ENCODE measurements at regions not wholly inside any gene's neighbourhood (a gene's known extent, or its start where the extent isn't known, plus 50 kb on each side); places are given as distances from the start of the nearest gene placed in this dataset.

- no peak overlapping the region for H2AFZ ChIP-seq (ENCODE audit: low read depth, low read length, poor library complexity, severe bottlenecking)
- intact Hi-C loops (cut with micrococcal nuclease), result no loop called here
- H3K79me2 ChIP-seq (ENCODE audit: insufficient read depth, low read length), result no peaks in the 10 kb centered on the region
- ChIA-PET CTCF (no interaction called here), POLR2A (no interaction called here), RAD21 (ENCODE audit: low non-redundant PET in 1 of 2, low total read pairs in 2 of 2, uncharacterized antibody in 2 of 2, unreplicated experiment in 2 of 2) (no interaction called here)
- TF ChIP-seq POLR2A (IDR thresholded peaks at IDR 0.05; ENCODE audit: borderline replicate concordance, extremely low read depth, insufficient read depth, insufficient read length) (no peak), EGR1 (IDR thresholded peaks at IDR 0.05; ENCODE audit: low read depth) (no peak), SIN3A (IDR thresholded peaks at IDR 0.05; ENCODE audit: low read depth) (no peak)
- TF ChIP-seq, protein P1, sequence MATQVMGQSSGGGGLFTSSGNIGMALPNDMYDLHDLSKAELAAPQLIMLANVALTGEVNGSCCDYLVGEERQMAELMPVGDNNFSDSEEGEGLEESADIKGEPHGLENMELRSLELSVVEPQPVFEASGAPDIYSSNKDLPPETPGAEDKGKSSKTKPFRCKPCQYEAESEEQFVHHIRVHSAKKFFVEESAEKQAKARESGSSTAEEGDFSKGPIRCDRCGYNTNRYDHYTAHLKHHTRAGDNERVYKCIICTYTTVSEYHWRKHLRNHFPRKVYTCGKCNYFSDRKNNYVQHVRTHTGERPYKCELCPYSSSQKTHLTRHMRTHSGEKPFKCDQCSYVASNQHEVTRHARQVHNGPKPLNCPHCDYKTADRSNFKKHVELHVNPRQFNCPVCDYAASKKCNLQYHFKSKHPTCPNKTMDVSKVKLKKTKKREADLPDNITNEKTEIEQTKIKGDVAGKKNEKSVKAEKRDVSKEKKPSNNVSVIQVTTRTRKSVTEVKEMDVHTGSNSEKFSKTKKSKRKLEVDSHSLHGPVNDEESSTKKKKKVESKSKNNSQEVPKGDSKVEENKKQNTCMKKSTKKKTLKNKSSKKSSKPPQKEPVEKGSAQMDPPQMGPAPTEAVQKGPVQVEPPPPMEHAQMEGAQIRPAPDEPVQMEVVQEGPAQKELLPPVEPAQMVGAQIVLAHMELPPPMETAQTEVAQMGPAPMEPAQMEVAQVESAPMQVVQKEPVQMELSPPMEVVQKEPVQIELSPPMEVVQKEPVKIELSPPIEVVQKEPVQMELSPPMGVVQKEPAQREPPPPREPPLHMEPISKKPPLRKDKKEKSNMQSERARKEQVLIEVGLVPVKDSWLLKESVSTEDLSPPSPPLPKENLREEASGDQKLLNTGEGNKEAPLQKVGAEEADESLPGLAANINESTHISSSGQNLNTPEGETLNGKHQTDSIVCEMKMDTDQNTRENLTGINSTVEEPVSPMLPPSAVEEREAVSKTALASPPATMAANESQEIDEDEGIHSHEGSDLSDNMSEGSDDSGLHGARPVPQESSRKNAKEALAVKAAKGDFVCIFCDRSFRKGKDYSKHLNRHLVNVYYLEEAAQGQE (IDR thresholded peaks at IDR 0.05; ENCODE audit: low read depth), result no peak
- H3K36me3 ChIP-seq (ENCODE audit: control insufficient read depth in 1 of 2, insufficient read depth in 2 of 2, low read length in 2 of 2), result no peaks in the 10 kb centered on the region
- no peak overlapping the region for H3K9ac ChIP-seq (ENCODE audit: low read length)
- no peaks in the 10 kb centered on the region for H3K9me2 ChIP-seq (ENCODE audit: insufficient read depth)
- no peak for DNase-seq (ENCODE audit: low read depth, low spot score)
- H3K4me2 ChIP-seq (ENCODE audit: low read length), result no peak overlapping the region
- no peak for ATAC-seq
- BruUV-seq (replicated peaks), result no TSS peak
- no peak overlapping the region for H3K4me3 ChIP-seq (replicated peaks in 1 of 2; ENCODE audit: low read depth in 1 of 2, low read length in 2 of 2)
- H4K20me1 ChIP-seq (ENCODE audit: insufficient read depth), result no peaks in the 10 kb centered on the region
- no peaks in the 10 kb centered on the region for H3K27me3 ChIP-seq (ENCODE audit: insufficient read depth, low read length)
- H3K9me3 ChIP-seq (ENCODE audit: control insufficient read depth in 1 of 2, insufficient read depth in 1 of 2, low read depth in 1 of 2, low read length in 2 of 2), result no peaks in the 10 kb centered on the region
- H3K27ac ChIP-seq (ENCODE audit: low read depth, low read length), result no peak overlapping the region
- no peaks in the 10 kb centered on the region for H3K4me1 ChIP-seq (ENCODE audit: control insufficient read depth in 1 of 2, insufficient read depth in 2 of 2, low read length in 2 of 2)
Observed at GRCh38 chr2:145875016-145875415, 1355.1 kb upstream of the ZEB2 start.

DNA sequence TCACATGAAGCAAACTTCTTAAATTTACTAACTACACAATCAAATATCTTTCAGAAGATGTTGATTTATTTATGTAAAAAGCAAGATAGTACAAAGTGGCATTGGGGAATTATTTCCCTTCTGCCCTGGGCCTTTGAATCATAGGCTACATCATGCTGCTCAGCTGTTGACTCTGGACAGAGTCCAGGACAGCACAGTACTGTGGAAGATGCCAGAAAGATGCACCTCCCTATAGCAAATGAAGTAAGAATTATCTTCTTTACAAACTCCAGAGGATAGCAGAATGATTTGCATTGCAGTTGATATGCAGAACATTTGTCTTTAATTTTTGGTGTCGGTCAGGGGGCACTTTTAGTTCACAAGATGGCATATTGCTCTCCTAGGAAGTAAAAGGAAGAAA, 1354.5 kb upstream of the ZEB2 start:
- Histone ChIP-seq H2AFZ (ENCODE audit: low read depth, low read length, poor library complexity, severe bottlenecking) (no peak overlapping the region), H4K20me1 (ENCODE audit: insufficient read depth) (no peaks in the 10 kb centered on the region), H3K9me3 (ENCODE audit: control insufficient read depth in 1 of 2, insufficient read depth in 1 of 2, low read depth in 1 of 2, low read length in 2 of 2) (no peaks in the 10 kb centered on the region), H3K79me2 (ENCODE audit: insufficient read depth, low read length) (no peaks in the 10 kb centered on the region), H3K27ac (ENCODE audit: low read depth, low read length) (no peak overlapping the region), H3K9ac (ENCODE audit: low read length) (no peak overlapping the region), H3K36me3 (ENCODE audit: control insufficient read depth in 1 of 2, insufficient read depth in 2 of 2, low read length in 2 of 2) (no peaks in the 10 kb centered on the region), H3K4me3 (replicated peaks in 1 of 2; ENCODE audit: low read depth in 1 of 2, low read length in 2 of 2) (no peak overlapping the region), H3K9me2 (ENCODE audit: insufficient read depth) (no peaks in the 10 kb centered on the region), H3K27me3 (ENCODE audit: insufficient read depth, low read length) (no peaks in the 10 kb centered on the region), H3K4me2 (ENCODE audit: low read length) (no peak overlapping the region), H3K4me1 (ENCODE audit: control insufficient read depth in 1 of 2, insufficient read depth in 2 of 2, low read length in 2 of 2) (no peaks in the 10 kb centered on the region)
- ChIA-PET POLR2A (no interaction called here), CTCF (no interaction called here), RAD21 (ENCODE audit: low non-redundant PET in 1 of 2, low total read pairs in 2 of 2, uncharacterized antibody in 2 of 2, unreplicated experiment in 2 of 2) (no interaction called here)
- no peak for ATAC-seq
- intact Hi-C loops (cut with micrococcal nuclease), result no loop called here
- no TSS peak for BruUV-seq (replicated peaks)
- DNase-seq (ENCODE audit: low read depth, low spot score), result no peak
- TF ChIP-seq SRF (IDR thresholded peaks at IDR 0.05; ENCODE audit: low read depth) (no peak), ZBTB33 (IDR thresholded peaks at IDR 0.05; ENCODE audit: extremely low read depth, insufficient replicate concordance, low read length) (no peak), SP1 (IDR thresholded peaks at IDR 0.05; ENCODE audit: low read depth) (no peak), SIN3A (IDR thresholded peaks at IDR 0.05; ENCODE audit: low read depth) (no peak), CTCF (IDR thresholded peaks at IDR 0.05 in 2 of 3, conservative IDR thresholded peaks at IDR 0.05 in 1 of 3; ENCODE audit: borderline replicate concordance in 1 of 3, insufficient read depth in 1 of 3, low read depth in 2 of 3, low read length in 2 of 3) (no peak), JUND (IDR thresholded peaks at IDR 0.05) (no peak)
- TF ChIP-seq, protein P1 (IDR thresholded peaks at IDR 0.05; ENCODE audit: low read depth), result no peak
